ENCODE measurements at regions not wholly inside any gene's neighbourhood (a gene's known extent, or its start where the extent isn't known, plus 50 kb on each side); places are given as distances from the start of the nearest gene placed in this dataset.
"Not testable (repeated sequence)": the region's sequence is repeated elsewhere in the genome, so short reads cannot be mapped to it uniquely, and the experiment has no call there.

DNA sequence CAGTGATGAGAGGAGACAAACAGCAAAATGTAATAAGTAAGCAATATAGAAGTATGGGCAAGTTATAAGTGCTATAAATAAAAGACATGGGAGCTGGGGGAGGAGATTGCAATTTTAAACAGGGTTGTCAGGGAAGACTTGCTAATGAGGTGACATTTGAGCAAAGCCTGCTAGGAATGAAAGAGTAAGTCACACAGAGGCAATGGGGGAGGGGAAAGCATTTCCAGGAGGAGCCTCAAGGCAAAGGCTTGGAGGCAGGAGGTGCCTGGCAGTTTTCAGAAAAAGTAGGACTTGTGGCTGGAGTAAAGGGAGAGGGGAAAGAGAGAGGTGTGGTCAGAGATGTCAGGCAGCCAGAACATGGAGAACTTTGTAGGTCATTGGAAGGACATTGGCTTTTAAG lies 124.4 kb upstream of the NMUR2 start:
- no peak for DNase-seq

DNA sequence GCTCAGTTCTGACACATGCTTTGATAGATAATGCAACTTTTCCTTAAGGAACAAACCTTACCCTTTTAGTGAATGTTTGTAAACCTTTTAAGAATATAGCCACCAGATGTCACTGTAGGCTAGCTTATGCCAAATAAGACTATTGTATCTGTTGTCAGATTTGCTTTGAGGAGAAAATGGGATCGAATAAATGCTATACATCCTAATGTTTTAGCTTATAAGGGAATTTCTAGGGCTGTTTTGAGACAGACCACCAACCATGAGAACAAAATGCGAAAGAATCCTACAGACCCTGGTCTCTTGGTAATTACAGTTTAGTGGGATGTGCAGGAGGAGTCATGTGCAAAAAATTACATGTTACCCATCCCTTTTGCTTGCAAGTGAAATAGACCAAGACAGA lies 127.6 kb upstream of the NMUR2 start:
- DNase-seq, result no peak

DNA sequence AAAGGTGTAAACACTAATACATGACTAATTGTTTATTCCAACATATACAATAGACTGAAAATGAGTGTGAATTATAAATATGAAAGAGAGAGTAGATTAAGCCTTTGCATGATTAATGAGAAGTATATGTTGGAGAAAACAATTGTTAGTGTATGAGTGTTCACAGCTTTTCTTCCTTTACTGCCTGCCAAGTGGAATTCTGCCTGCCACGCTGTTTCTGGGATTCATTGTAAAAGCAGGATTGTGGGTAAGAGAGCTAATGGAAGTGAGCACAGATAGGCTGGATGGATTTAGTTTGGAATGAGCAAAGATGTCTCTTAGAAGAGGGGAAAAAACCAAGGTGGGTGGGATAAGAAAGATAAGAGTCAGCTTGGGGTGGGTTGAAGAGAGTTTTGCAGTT lies 129.6 kb upstream of the NMUR2 start:
- DNase-seq, result no peak

DNA sequence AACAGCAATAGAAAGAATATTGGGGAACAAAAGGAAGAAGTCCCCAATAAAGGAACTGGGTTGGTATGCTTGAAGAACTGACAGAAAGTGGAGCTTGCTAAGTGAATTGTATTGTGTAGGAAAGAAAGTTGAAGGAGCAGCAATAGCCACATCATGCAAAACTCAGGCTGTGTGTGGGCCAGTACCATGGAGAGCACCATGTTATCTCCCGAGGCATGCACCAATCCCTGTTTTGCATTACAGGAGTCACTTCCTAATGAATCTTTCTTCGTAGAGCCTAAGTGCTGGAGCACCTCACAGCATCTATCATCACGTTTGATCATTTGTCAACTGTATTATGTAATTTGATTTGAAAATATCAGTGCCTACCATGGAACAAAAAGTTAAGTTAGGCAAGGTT lies 137.7 kb upstream of the NMUR2 start:
- DNase-seq, result no peak

DNA sequence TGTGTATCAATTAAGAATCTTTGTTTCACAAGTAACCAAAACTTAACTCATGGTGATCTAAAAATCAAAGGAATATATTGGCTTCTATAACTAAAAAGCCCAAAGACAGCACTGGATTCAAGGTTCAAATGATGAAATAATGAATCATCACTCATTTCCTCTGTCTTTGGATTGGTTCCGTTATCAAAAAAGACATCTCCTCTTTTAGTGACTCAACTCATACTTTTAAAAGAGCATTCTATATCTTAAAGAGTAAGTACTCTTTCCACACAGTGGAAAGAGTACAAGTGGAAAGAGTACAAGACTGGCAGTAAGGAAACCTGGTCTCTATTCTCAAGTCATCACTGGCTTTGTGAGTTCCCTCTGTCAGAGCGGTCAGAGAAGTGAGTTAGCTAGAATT lies 141.4 kb upstream of the NMUR2 start:
- no peak for DNase-seq

DNA sequence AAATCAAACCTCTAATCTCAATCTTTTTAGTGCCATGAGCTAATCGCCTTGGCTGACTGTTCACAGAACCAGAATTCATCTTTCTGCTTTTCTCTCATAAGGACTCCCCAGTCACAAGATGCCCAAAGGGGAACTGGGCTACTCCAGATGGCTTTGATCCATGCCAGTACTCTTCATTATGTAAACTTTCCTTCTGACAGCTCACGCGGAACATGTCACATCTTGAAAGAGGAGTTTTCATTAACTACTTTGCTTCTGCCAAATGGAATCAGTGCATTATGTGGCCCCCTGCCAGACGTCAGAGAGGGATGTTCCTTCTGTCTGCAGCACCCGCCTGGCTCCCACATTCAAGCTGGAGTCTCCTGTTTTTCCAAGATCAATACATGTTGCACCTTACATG lies 142.1 kb upstream of the NMUR2 start:
- DNase-seq, result no peak

DNA sequence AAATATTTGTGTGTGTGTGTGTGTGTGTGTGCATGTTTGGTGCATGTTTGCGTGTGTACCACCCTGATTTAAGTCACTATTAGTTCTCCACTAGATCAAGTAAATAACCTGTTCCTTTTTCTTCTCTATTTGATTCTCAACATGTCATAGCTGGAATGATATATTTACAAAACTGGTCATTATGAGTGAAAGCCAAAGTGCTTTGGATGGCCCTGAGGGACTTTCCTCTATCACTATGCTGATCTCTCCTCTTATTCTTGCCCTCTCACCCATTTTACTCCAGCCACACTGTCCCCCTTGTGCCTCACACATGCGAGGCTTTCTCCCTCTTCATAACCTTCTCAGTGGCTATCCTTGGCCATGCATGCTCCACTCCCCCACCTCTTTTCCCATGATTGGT lies 144.6 kb upstream of the NMUR2 start:
- no peak for DNase-seq

DNA sequence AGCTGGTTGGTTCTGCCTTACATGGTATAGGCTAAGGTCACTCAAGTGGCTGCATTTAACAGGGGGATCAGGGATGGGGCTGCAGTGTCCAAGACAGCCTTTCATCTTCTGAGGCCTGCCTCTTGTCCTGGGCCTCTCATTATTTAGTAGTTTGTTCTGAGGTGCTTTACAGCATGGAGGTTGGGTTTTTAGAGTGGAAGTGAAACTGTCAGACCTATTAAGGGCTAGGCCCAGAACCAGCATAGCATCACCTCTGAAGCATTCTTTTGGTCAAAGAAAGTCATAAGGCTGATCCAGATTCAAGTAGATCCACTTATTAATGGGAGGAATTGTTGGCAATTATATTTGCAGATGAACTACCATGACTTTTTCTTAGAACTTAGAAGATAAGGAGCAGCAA lies 146.0 kb upstream of the NMUR2 start:
- no peak for DNase-seq

DNA sequence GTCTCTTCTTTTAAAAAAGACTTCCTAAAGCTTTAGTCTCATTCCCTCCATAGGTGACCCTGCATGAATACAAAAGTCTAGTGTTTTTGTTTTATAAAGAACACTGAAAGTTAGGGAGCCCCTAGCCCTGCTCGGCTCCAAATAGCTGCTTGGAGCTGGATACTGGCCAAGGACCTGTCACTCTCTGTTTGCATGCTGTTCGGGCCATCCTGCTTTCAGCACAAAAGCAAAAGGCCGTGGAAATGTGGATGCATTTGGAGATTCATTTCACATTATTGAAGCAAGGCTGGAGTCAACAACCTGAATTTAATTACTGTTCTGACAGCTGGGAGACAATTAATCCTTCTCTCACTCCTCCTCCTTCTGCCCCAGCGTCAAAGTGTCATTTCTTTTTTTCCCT lies 151.7 kb upstream of the NMUR2 start:
- no peak for DNase-seq

DNA sequence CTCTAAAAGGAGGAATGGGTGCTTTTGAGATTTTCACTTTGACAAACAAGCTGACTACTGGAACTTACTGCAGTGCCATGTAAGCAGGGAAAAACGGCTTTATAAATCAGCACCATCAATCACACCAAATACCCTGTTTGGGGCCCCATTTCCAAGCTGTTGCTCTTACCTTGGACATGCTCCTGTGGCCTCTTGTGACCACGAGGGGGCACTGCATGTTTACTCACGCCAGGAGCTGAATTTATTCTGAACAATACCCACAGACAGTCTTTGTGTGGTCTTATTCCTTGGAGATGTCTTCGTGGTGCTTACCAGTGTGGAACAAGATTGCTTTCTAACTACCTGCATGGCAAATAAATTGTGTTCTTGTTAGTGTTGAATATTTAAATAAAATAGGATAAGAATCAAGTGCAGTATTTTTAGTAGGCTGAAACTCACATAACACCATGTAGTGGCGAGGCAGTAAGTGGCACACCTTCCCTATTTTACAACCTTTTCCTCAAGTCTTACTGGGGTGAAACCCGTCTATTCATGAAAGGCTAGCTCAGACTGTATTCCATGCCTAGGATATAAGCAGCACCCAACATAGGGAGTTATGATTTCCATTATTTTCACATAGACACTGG lies 155.5 kb upstream of the NMUR2 start:
- peak in 1 of 2 donors; percentile 0 for DNase-seq

DNA sequence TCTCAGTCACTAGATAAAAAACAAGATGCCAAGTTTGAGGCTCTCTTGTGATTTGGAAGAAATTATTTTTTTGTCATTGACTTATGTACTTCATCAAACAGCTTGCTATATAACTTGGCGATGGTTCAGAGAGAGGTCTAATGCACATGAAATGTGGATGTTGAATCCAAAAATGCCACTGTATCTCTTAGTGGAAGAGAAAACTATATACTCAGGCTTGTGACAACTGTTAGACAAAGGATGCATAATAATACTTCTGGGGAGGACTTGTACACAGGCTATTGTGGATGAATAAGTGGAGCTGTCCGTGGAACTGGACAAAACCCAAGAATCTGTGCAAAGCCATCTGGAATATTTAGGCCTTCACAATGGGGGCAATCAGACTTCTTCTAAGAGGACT lies 162.9 kb upstream of the NMUR2 start:
- no peak for DNase-seq

DNA sequence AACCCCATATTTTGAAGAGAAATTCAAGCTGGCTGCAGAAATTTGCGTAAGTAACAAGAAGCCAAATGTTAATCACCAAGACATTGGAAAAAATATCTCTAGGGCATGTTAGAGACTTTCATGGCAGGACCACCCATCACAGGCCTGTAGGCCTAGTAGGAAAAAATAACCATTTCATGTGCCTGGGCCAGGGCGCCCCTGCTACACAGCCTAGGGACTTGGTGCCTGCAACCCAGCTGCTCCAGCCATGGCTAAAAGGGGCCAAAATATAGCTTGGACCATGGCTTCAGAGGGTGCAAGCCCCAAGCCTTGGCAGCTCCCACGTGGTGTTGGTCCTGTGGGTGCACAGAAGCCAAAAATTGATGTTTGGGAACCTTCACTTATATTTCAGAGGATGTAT lies 167.7 kb upstream of the NMUR2 start:
- no peak for DNase-seq

DNA sequence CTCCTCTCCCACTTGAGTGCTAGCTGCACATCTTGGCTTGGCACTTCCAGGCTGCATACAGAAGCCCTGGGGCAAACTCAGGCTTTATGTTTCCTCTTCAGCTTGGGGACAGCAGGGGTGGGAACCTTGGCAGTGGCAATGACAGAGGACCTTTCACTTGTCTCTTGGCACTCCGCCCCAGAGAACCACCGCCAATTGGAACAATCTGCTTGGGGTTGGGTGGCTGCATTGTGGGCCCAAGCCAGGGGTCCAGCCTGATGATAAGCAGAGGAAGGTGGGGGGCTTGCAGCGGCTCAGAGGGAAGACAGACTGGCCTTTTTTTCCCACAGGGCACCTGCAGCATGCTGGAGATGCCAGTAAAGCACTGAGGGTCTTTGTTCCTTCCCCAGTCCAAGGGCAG lies 179.0 kb upstream of the NMUR2 start:
- DNase-seq, result no peak

DNA sequence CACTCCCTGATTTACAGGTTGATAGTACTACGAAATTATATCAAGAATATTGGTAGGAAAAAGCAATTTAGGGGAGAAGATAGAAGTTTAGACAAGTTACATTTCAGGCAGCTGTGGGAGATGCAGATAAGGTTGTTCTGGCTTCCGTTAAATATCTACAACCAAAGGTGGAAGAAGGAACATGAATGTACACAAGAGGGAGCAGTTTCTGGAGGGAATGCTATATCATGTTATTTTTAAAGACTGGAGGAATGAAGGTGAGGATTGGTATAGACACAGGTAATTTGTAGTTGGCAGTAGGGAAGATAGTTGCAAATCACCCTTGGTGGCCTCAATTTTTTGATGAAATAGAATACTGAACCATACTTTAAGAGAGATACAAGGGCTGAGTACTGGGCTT lies 187.3 kb upstream of the NMUR2 start:
- DNase-seq, result no peak

DNA sequence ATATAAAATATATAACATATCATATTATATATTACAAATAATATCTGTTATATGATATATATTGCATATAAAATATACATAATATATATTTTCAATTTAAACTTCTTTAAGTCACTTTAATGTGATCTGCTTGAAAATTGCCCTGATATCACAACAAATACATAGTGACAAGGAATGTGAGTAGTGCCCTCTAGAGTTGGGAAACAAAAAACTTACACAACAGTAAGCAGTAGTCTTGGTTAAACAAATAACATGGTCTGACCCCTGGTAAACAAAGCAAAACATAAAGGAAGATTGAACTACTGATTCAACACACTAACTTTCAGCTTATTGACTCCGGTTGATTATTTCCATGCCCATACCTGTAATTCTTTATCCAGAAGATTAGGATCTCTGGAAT lies 188.3 kb upstream of the NMUR2 start:
- DNase-seq, result no peak

DNA sequence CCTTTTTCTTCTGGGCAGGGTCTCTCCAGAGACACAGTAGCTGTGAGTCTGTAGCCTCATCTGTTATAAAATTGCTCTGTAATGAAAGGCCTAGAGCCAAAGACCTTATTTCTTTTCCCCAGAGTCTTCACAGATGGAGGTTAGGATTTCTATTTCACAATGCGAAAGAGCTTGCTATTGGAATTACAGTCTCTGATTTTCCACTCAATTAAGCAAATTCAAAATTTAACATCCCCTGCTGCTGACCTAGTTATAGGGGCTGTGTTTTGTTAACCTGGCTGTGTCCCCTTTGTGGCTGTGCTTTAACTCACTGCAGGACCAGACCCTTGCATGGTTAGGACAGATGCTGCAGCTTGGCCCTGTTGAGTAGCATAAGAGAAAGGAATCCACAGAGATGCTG lies 190.3 kb upstream of the NMUR2 start:
- DNase-seq, result no peak

DNA sequence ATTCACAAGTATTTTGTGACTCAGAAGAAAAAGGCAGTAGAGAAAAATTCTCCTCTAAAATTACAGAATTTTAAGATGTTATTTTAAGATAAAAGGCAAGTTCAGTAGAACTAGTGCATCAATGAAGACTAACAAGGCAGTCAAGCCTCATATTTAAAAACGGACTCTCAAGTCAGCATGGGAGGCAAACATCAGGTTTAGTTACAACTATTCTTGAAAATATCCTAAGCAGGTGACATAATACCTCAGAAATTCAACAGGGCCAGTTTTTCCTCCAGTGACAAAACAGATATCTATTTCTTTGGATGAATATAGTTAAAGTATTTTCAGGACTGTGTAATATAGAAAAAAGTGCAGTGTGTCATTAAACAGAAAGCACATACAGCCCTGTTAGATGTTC lies 194.0 kb upstream of the NMUR2 start:
- no peak for DNase-seq

DNA sequence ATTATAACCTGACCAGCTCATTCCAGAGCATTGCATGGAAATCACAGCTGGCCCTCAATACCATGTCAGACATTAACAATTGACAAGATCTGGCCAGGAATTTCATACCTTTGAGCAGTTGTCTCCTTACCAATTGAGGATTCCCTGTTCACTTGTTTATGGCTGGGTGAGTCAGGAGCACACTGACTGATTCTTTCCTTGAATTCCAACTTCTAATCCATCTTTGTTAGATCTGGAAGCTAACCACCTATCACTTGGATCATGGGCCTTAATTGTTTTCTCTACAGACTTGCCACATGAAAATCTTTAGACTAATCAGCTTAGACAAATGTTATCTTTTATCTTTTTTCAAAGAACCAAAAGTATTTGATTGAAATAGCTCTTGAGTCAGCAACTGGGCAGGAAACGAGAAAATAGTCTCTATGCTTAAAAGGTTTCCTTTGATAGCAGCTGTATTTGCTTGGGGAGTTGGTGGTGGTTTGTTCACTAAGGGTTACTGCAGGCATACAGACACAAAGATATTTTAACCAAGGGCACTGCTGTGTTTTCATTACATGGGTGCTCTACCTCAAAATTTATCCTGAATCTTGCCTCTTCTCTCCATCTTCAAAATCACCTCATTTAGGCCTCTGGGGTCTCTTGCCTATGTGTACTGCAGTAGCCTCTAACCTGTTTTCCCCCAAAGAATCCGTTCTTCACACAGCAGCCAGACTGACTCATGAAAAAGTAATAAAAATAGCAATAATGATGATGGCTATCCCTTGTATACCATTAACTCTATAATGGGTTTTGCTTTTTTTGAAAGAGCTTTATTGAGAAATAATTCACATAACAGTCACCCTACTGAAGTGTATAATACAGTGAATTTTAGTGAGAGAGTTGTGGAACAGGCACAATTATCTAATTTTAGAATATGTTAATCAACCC lies 197.0 kb upstream of the NMUR2 start:
- DNase-seq, result no peak

DNA sequence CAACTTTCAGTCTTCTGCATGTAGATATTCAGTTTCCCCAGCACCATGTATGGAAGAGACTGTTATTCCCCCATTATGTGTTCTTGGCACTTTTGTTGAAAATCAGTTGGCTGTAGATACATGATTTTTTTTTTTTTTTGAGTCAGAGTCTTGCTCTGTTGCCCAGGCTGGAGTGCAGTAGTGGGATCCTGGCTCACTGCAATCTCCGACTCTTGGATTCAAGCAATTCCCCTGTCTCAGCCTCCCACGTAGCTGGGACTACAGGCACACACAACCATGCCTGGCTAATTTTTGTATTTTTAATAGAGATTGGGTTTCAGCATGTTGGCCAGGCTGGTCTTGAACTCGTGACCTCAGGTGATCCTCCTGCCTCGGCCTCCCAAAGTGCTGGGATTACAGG lies 201.0 kb upstream of the NMUR2 start:
- DNase-seq, result not testable (repeated sequence)

DNA sequence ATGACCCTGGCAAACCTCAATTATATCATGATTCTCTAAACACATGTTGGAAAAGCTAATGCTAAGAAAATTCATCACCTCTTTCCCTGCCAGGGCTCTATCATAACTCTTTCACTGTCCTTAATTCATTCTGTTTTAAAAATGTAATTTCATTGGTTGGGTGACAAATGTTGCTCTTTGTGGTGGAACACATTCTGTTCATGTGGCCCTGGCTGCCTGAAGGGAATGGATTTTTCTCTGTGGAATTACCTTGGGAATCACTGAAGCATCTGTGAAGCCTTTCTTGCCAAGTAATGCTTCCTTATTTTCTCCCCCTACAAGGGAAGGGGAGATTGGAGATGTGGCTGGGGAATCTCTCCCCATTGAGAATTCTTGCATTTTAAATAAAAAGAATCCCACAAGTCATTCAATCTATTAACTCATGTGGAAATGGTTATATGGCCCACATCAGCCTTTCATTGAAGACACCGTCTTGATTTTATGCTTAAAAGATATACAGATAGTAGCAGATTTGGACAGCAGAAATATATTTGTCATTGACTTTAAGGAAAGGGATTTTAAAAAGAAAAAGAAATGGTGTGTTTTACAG lies 201.8 kb upstream of the NMUR2 start:
- DNase-seq, result no peak

DNA sequence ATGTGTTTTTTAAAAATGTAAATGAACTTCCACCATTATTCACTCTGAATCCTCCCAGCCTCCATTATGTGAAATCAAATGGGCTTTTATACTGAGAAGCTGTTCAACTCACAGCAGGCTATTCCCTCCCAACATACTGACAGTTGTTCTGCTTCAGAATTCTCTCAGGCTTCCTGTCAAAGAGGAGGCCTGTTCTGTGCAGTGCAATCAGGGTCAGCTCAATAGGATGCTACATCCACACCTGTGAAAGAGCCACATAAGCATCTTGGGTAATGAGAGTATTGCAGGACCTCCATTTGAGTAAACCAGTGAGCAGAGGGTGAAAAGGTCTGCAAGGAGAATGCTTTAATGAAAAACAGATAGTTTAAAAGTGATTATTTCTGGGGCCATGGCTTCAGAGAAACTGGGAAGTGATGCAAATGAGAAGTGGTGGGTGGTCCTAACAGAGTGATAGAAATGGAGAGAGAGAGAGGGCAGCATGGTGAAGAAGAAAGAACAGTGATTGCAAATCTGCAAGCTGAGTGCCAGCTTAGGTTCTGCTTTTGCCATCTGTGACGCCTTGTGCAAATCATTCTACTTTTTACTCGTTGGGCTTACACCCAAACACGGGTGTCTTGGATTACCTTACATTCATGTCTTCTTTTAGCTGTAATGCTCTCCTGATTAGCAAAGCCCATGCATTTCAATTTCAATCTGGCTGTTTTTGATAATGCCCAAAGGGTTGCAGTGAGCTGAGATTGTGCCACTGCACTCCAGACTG lies 202.5 kb upstream of the NMUR2 start:
- no peak for DNase-seq

DNA sequence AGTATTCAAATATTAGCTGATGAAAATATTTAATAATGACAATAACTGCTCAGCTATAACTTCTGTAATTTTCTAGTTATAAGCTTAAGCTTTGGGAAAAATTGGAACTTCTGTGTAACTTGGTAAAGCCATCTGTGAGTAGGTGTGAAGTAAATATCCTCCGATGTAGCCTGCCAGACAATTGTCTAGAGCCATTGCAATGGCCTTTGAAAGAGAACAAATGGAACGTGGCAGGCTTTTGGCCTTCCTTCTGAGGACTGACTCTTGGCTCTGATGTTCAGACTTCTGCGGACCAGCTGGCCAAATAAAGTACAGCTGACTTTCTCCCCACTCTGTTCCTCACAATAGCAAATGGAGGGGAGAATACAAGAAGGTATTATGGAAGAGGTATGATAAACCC lies 203.4 kb upstream of the NMUR2 start:
- DNase-seq, result no peak

DNA sequence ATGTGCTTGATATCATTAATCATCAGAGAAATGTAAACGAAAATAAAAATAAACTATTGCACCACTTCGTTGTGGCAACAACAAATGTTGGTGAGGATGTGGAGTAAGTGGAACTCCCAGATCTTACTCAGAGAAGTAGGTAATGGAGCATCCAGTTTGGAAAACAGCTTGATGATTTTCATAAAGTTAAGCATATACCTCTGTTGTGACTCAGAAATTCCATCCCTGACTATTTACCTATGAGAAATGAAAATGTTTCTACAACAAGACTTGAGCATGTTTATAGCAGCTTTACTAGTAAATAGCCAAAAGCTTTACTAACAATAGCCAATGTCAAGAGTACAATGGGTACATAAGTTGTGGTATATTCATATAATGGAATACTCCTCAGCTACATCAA lies 214.7 kb upstream of the NMUR2 start:
- no peak for DNase-seq

DNA sequence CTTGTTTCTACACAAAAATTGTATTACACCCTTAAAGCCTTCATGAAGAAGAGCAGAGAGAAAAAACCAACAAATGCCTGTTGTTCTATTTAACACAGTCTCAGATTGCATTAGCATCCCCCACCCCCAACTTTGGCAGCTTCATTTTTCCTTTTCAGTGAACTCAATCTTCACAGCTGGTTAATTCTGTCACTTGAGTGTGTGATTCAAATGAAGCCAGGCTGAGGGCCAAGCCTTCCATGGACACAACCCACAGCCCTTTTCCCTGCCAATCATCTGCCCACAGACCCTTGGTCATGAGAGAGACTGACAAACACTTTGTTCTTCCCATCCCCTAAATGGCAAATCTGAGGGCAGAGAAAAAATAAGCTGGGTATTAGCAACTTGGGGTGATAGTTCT lies 217.5 kb upstream of the NMUR2 start:
- DNase-seq, result no peak
